GM12892 (cell line): ENCODE measurements at regions not wholly inside any gene's neighbourhood (a gene's known extent, or its start where the extent isn't known, plus 50 kb on each side); places are given as distances from the start of the nearest gene placed in this dataset.

ENCODE experiments used
- POLR2A ChIP-seq: IDR thresholded peaks from 2 replicates; pipeline ENCODE4 v1.6.1; 2011; ENCODE audit warnings: low read depth, low read length, control low read depth
- POLR2AphosphoS5 ChIP-seq: IDR thresholded peaks from 2 replicates; pipeline ENCODE4 v1.6.1; 2011; ENCODE audit warnings: low read depth, low read length, control low read depth
- TAF1 ChIP-seq: IDR thresholded peaks from 2 replicates; pipeline ENCODE4 v1.6.1; 2011; ENCODE audit warnings: low read depth, mild to moderate bottlenecking, control low read depth, low read length, borderline replicate concordance

GRCh38 chr5:88419931-88420330 lies 151.3 kb upstream of the TMEM161B start:
- TF ChIP-seq POLR2AphosphoS5 (no peak), POLR2A (no peak), TAF1 (no peak)
